ENCODE measurements at regions not wholly inside any gene's neighbourhood (a gene's known extent, or its start where the extent isn't known, plus 50 kb on each side); places are given as distances from the start of the nearest gene placed in this dataset.

DNA sequence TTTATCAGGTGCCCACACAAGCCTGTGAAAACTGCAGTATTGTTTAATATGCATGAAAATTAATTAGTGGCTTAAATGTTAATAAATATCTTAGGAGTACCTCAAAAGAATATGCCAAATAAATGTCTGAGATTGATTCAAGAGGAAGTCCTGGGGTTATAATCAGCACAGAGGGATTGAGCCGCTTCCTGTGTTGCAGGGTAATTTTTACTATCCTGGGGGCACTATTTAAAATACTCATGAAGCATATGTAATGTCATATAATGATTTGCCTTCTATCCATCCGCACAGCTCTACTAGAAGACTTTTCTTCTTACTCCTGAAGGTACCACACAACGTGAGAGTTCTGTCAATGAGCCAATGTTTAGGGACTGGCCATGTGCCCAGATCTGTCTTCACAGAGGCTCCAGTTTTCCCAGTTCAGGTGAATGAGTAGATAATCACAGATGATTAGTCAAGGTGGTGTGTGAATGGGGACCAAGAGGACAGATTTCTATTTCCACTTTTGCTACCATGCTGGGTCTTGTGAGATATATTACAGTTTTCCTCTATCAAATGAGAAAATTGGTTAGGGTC lies 233.3 kb downstream of the USP46 start:
- H3K9me3 ChIP-seq (ENCODE audit: control insufficient read depth, low read depth, low read length): no peaks in the 10 kb centered on the region
- H3K4me3 ChIP-seq (ENCODE audit: control insufficient read depth in 2 of 3, extremely low read depth in 1 of 3, insufficient read depth in 2 of 3, low read depth in 1 of 3, low read length in 3 of 3): no peak overlapping the region
- TF ChIP-seq CTCF (optimal IDR thresholded peaks at IDR 0.05 in 1 of 3, IDR thresholded peaks at IDR 0.05 in 1 of 3, conservative IDR thresholded peaks at IDR 0.05 in 1 of 3; ENCODE audit: extremely low read depth in 1 of 3, insufficient read depth in 2 of 3, low read length in 3 of 3) (no peak), EZH2 (IDR thresholded peaks at IDR 0.05; ENCODE audit: low read length) (no peak)
- H4K20me1 ChIP-seq (ENCODE audit: control insufficient read depth, extremely low read depth, insufficient read depth, low read length): no peaks in the 10 kb centered on the region
- no peak overlapping the region for H2AFZ ChIP-seq (ENCODE audit: control insufficient read depth, low read length)
- H3K27me3 ChIP-seq (ENCODE audit: control insufficient read depth, extremely low read depth, insufficient read depth, low read length): no peaks in the 10 kb centered on the region
- no peak overlapping the region for H3K9ac ChIP-seq (ENCODE audit: control insufficient read depth, extremely low read depth, insufficient read depth, low read length)
- no peak for DNase-seq (ENCODE audit: low read depth, low spot score)
- no peak overlapping the region for H3K4me2 ChIP-seq (ENCODE audit: control insufficient read depth, extremely low read depth, insufficient read depth, low read depth, low read length)
- H3K27ac ChIP-seq (ENCODE audit: control insufficient read depth, insufficient read depth, low read length): no peak overlapping the region
- dilution Hi-C loops (cut with MboI; ENCODE audit: extremely low pct_ligation_motif_present, low sequenced_read_pairs): no loop called here
- no peaks in the 10 kb centered on the region for H3K36me3 ChIP-seq (ENCODE audit: control insufficient read depth in 2 of 2, extremely low read depth in 1 of 2, insufficient read depth in 2 of 2, low read length in 2 of 2)
- H3K9me1 ChIP-seq (ENCODE audit: control insufficient read depth, extremely low read depth, insufficient read depth, low read length): no peaks in the 10 kb centered on the region
- H3K4me1 ChIP-seq (ENCODE audit: control insufficient read depth, extremely low read depth, insufficient read depth, low read length): no peaks in the 10 kb centered on the region
- FAIRE-seq: no peak
- H3K79me2 ChIP-seq (ENCODE audit: control insufficient read depth, insufficient read depth, low read length): no peaks in the 10 kb centered on the region

DNA sequence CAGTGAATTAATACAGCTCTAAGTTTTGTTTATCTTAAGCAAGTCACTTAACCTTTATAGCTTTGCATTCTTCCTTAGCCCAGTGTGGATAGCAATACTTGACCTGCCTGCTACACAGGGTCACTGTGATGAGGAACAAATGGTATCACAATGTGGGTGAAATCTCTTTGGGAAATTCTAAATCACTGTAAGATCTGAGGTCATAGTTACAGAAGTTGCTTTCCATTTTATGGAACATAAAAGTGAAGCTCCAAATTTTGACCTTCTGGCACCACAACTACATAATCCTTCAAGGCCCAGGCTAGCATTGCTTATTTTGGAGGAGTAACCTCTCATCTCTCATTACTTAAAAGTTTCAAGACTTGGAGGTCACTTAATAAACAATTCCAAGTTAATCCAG lies 227.7 kb downstream of the USP46 start:
- no peaks in the 10 kb centered on the region for H4K20me1 ChIP-seq (ENCODE audit: control insufficient read depth, extremely low read depth, insufficient read depth, low read length)
- H3K4me1 ChIP-seq (ENCODE audit: control insufficient read depth, extremely low read depth, insufficient read depth, low read length): no peaks in the 10 kb centered on the region
- no peaks in the 10 kb centered on the region for H3K9me3 ChIP-seq (ENCODE audit: control insufficient read depth, low read depth, low read length)
- H3K36me3 ChIP-seq (ENCODE audit: control insufficient read depth in 2 of 2, extremely low read depth in 1 of 2, insufficient read depth in 2 of 2, low read length in 2 of 2): no peaks in the 10 kb centered on the region
- no peaks in the 10 kb centered on the region for H3K79me2 ChIP-seq (ENCODE audit: control insufficient read depth, insufficient read depth, low read length)
- H3K27me3 ChIP-seq (ENCODE audit: control insufficient read depth, extremely low read depth, insufficient read depth, low read length): no peaks in the 10 kb centered on the region
- H3K27ac ChIP-seq (ENCODE audit: control insufficient read depth, insufficient read depth, low read length): no peak overlapping the region
- H3K9me1 ChIP-seq (ENCODE audit: control insufficient read depth, extremely low read depth, insufficient read depth, low read length): no peaks in the 10 kb centered on the region
- H3K9ac ChIP-seq (ENCODE audit: control insufficient read depth, extremely low read depth, insufficient read depth, low read length): no peak overlapping the region
- no peak overlapping the region for H3K4me3 ChIP-seq (ENCODE audit: control insufficient read depth in 2 of 3, extremely low read depth in 1 of 3, insufficient read depth in 2 of 3, low read depth in 1 of 3, low read length in 3 of 3)
- no peak overlapping the region for H3K4me2 ChIP-seq (ENCODE audit: control insufficient read depth, extremely low read depth, insufficient read depth, low read depth, low read length)
- dilution Hi-C loops (cut with MboI; ENCODE audit: extremely low pct_ligation_motif_present, low sequenced_read_pairs): no loop called here
- TF ChIP-seq CTCF (optimal IDR thresholded peaks at IDR 0.05 in 1 of 3, IDR thresholded peaks at IDR 0.05 in 1 of 3, conservative IDR thresholded peaks at IDR 0.05 in 1 of 3; ENCODE audit: extremely low read depth in 1 of 3, insufficient read depth in 2 of 3, low read length in 3 of 3) (no peak), EZH2 (IDR thresholded peaks at IDR 0.05; ENCODE audit: low read length) (no peak)
- DNase-seq (ENCODE audit: low read depth, low spot score): no peak
- H2AFZ ChIP-seq (ENCODE audit: control insufficient read depth, low read length): no peak overlapping the region
- no peak for FAIRE-seq
